ENCODE measurements at regions not wholly inside any gene's neighbourhood (a gene's known extent, or its start where the extent isn't known, plus 50 kb on each side); places are given as distances from the start of the nearest gene placed in this dataset.

DNA sequence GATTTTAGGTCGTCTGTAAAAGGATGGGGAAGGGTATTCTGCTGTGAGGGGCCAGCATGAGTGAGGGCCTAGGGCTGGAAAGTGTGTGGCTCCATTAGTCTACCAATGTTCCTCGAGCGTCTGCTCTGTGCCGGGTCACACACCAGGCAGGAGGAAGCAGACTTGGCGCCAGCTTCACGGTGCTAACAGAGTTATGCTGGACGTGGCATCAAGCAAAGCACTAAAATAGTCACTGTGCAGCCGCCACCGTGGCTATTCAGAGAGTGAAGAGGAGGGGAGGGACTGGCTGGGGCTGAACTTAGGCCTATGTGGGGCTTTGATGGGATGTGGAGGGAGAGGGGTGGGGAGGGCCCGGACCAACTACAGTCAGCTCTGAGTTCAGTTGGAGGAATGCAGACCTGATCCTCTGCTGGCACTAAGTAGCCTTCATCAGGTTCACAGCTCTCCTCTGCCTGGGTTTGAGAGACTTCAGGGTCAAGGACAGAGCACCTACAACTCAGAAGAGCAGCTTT, 83.9 kb upstream of the MSX1 start:
- no peaks in the 10 kb centered on the region for H3K36me3 ChIP-seq (ENCODE audit: insufficient read depth, low read length)
- H2AFZ ChIP-seq (ENCODE audit: low read length, unreplicated experiment): no peak overlapping the region
- no peak overlapping the region for H3K27ac ChIP-seq (ENCODE audit: low read depth, low read length)
- H3K4me3 ChIP-seq (ENCODE audit: low read depth, low read length): no peak overlapping the region
- H3K27me3 ChIP-seq (ENCODE audit: insufficient read depth, low read length): no peaks in the 10 kb centered on the region
- H3K79me2 ChIP-seq (ENCODE audit: control insufficient read depth, insufficient read depth, low read length, unreplicated experiment): no peaks in the 10 kb centered on the region
- H3K4me1 ChIP-seq (ENCODE audit: control insufficient read depth, insufficient read depth, low read length, unreplicated experiment): peaks cover 4% of the 10 kb centered on the region

GRCh38 chr4:4772534-4772933, 86.9 kb upstream of the MSX1 start:
- no peaks in the 10 kb centered on the region for H3K4me1 ChIP-seq (ENCODE audit: control insufficient read depth, insufficient read depth, low read length, unreplicated experiment)
- H3K4me3 ChIP-seq (ENCODE audit: low read depth, low read length): no peak overlapping the region

DNA sequence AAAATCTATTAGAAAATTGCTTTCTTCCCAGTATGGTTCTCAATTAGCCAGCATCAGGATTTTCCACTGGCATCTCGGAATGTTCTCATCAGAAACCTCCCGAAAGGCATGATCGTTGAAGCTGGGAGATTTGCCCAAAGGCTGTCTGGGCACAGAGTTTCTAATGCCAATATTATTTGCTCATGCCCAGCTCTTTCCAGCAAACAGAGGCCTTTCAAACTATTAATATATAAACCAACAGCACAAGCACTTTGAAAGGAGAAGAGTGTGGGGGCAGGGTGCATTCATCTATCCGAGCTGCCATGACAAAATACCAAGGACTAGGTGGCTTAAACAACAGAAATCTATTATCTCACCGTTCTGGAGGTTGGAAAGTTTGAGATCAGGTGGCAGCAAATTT, 88.3 kb upstream of the MSX1 start:
- Histone ChIP-seq H3K4me1 (ENCODE audit: control insufficient read depth, insufficient read depth, low read length, unreplicated experiment) (no peaks in the 10 kb centered on the region), H2AFZ (ENCODE audit: low read length, unreplicated experiment) (no peak overlapping the region), H3K4me3 (ENCODE audit: low read depth, low read length) (no peak overlapping the region), H3K27me3 (ENCODE audit: insufficient read depth, low read length) (no peaks in the 10 kb centered on the region; the same call in 1 of the 2 replicates), H3K79me2 (ENCODE audit: control insufficient read depth, insufficient read depth, low read length, unreplicated experiment) (no peaks in the 10 kb centered on the region), H3K36me3 (ENCODE audit: insufficient read depth, low read length) (no peaks in the 10 kb centered on the region), H3K27ac (ENCODE audit: low read depth, low read length) (no peak overlapping the region)

More at GRCh38 chr4:4772534-4772933, 86.9 kb upstream of the MSX1 start:
- Histone ChIP-seq H3K79me2 (ENCODE audit: control insufficient read depth, insufficient read depth, low read length, unreplicated experiment) (no peaks in the 10 kb centered on the region), H3K27me3 (ENCODE audit: insufficient read depth, low read length) (no peaks in the 10 kb centered on the region), H3K36me3 (ENCODE audit: insufficient read depth, low read length) (no peaks in the 10 kb centered on the region), H3K27ac (ENCODE audit: low read depth, low read length) (no peak overlapping the region), H2AFZ (ENCODE audit: low read length, unreplicated experiment) (no peak overlapping the region)

DNA sequence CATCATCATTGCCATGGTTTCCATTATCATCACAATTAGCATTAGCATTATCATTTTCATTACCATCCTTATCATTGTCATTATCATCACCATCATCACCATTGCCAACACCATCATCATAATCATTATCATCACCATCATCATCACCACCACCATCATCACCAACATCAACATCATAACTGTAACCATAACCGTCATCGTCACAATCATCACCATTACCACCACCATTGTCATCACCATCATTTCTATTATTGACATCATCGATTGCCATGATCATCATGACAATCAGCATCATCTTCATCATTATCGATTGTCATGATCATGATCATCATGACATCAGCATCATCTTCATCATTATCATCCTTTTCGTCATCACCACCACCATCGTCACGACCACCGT, 88.9 kb upstream of the MSX1 start:
- no peaks in the 10 kb centered on the region for H3K36me3 ChIP-seq (ENCODE audit: insufficient read depth, low read length)
- H3K4me3 ChIP-seq (ENCODE audit: low read depth, low read length): no peak overlapping the region
- no peak overlapping the region for H2AFZ ChIP-seq (ENCODE audit: low read length, unreplicated experiment)
- no peak overlapping the region for H3K27ac ChIP-seq (ENCODE audit: low read depth, low read length)
- no peaks in the 10 kb centered on the region; the same call in 1 of the 2 replicates for H3K27me3 ChIP-seq (ENCODE audit: insufficient read depth, low read length)
- H3K79me2 ChIP-seq (ENCODE audit: control insufficient read depth, insufficient read depth, low read length, unreplicated experiment): no peaks in the 10 kb centered on the region
- H3K4me1 ChIP-seq (ENCODE audit: control insufficient read depth, insufficient read depth, low read length, unreplicated experiment): no peaks in the 10 kb centered on the region

DNA sequence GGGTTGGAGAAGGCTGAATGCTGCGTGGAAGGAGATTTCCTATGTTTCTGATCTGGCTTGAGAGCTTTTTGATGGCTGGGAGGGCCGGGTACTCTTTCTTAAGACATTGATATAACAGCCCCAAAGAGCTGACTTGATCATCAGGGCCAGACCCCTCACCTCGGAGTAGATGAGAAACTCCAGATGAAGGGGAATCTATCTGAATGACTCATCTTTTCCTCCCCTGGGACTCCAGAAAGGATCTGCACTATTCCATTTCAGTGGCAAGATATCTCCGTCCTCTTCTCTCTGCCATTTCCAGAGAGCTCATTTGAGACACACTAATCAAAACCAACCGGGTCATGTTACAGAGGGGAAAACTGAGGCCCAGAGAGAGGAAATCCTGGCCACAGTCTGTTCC, 92.9 kb upstream of the MSX1 start:
- no peaks in the 10 kb centered on the region for H3K36me3 ChIP-seq (ENCODE audit: insufficient read depth, low read length)
- H3K4me1 ChIP-seq (ENCODE audit: control insufficient read depth, insufficient read depth, low read length, unreplicated experiment): peaks cover 8% of the 10 kb centered on the region
- no peaks in the 10 kb centered on the region; the same call in 1 of the 2 replicates for H3K27me3 ChIP-seq (ENCODE audit: insufficient read depth, low read length)
- no peak overlapping the region for H2AFZ ChIP-seq (ENCODE audit: low read length, unreplicated experiment)
- no peaks in the 10 kb centered on the region for H3K79me2 ChIP-seq (ENCODE audit: control insufficient read depth, insufficient read depth, low read length, unreplicated experiment)
- H3K4me3 ChIP-seq (ENCODE audit: low read depth, low read length): no peak overlapping the region
- H3K27ac ChIP-seq (ENCODE audit: low read depth, low read length): no peak overlapping the region

- Histone ChIP-seq H3K27ac (ENCODE audit: low read depth, low read length) (no peak overlapping the region), H3K27me3 (ENCODE audit: insufficient read depth, low read length) (no peaks in the 10 kb centered on the region; the same call in 1 of the 2 replicates), H3K36me3 (ENCODE audit: insufficient read depth, low read length) (no peaks in the 10 kb centered on the region), H3K4me1 (ENCODE audit: control insufficient read depth, insufficient read depth, low read length, unreplicated experiment) (peaks cover 8% of the 10 kb centered on the region), H3K4me3 (ENCODE audit: low read depth, low read length) (no peak overlapping the region), H2AFZ (ENCODE audit: low read length, unreplicated experiment) (no peak overlapping the region), H3K79me2 (ENCODE audit: control insufficient read depth, insufficient read depth, low read length, unreplicated experiment) (no peaks in the 10 kb centered on the region)
Observed at GRCh38 chr4:4765811-4766210, 93.7 kb upstream of the MSX1 start.

DNA sequence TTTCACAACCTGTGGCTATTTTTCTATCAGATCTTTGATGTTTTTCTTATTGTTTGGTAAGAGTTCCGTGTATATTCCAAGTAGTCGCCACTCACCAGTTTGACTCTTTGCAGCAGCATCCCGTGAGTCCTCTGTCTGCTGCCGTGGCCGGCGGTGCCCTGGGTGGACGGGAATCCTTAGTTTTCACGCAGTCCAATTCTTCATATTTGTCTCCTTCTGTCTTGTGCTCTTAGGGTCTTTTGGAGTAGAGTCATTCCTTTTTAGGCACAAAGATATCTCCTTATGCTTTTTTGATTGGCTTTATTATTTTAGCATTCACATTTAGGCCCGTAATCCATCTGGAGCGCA, 94.9 kb upstream of the MSX1 start:
- Histone ChIP-seq H3K27ac (ENCODE audit: low read depth, low read length) (no peak overlapping the region), H3K79me2 (ENCODE audit: control insufficient read depth, insufficient read depth, low read length, unreplicated experiment) (no peaks in the 10 kb centered on the region), H3K36me3 (ENCODE audit: insufficient read depth, low read length) (no peaks in the 10 kb centered on the region), H3K4me1 (ENCODE audit: control insufficient read depth, insufficient read depth, low read length, unreplicated experiment) (peaks cover 8% of the 10 kb centered on the region), H3K27me3 (ENCODE audit: insufficient read depth, low read length) (no peaks in the 10 kb centered on the region; the same call in 1 of the 2 replicates), H2AFZ (ENCODE audit: low read length, unreplicated experiment) (no peak overlapping the region), H3K4me3 (ENCODE audit: low read depth, low read length) (no peak overlapping the region)

DNA sequence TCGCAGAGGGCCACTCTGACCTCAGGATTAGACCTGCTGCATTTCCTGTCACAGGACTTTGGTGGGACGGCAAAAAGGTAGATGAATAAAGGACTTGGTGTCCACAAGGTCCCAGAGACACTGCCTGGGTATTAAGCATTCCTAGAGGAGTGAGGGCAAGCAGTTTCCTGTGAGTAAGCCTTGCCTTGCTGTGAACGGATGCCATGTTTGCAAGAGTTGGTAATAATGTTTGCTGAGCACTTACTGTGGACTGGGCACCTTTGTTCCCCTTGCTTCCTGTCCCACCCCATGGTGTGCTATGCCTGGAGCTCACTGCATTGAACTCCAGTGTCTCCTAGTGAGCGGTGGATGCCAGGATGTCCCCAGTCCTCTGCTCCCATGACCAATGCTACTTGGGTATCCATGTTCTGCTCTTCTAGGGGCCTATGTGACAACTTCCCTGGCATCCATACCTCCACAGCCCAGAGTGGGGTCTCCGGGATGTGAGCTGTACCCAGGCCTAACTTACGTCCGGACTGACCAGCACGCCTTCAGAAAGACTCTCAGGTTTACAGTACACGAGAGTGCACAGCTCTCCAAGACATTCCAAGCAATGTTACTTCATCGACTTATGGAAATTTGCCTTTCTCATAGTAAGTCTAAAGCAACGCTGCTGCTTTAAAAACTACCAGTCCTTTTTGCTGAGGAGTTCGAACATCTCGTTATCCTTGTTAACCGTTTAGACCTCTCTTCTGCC, 95.5 kb upstream of the MSX1 start:
- Histone ChIP-seq H3K4me1 (ENCODE audit: control insufficient read depth, insufficient read depth, low read length, unreplicated experiment) (peaks cover 8% of the 10 kb centered on the region), H3K27me3 (ENCODE audit: insufficient read depth, low read length) (no peaks in the 10 kb centered on the region; the same call in none of the 2 replicates), H3K36me3 (ENCODE audit: insufficient read depth, low read length) (no peaks in the 10 kb centered on the region), H3K4me3 (ENCODE audit: low read depth, low read length) (no peak overlapping the region), H3K79me2 (ENCODE audit: control insufficient read depth, insufficient read depth, low read length, unreplicated experiment) (no peaks in the 10 kb centered on the region), H3K27ac (ENCODE audit: low read depth, low read length) (no peak overlapping the region), H2AFZ (ENCODE audit: low read length, unreplicated experiment) (no peak overlapping the region)

- no peak overlapping the region for H3K27ac ChIP-seq (ENCODE audit: low read depth, low read length)
- H3K4me3 ChIP-seq (ENCODE audit: low read depth, low read length): no peak overlapping the region
- H2AFZ ChIP-seq (ENCODE audit: low read length, unreplicated experiment): no peak overlapping the region
- no peaks in the 10 kb centered on the region for H3K36me3 ChIP-seq (ENCODE audit: insufficient read depth, low read length)
- no peaks in the 10 kb centered on the region for H3K79me2 ChIP-seq (ENCODE audit: control insufficient read depth, insufficient read depth, low read length, unreplicated experiment)
- H3K27me3 ChIP-seq (ENCODE audit: insufficient read depth, low read length): peaks cover 3% of the 10 kb centered on the region
- peaks cover 8% of the 10 kb centered on the region for H3K4me1 ChIP-seq (ENCODE audit: control insufficient read depth, insufficient read depth, low read length, unreplicated experiment)
Observed at GRCh38 chr4:4762909-4763821, 96.3 kb upstream of the MSX1 start.

DNA sequence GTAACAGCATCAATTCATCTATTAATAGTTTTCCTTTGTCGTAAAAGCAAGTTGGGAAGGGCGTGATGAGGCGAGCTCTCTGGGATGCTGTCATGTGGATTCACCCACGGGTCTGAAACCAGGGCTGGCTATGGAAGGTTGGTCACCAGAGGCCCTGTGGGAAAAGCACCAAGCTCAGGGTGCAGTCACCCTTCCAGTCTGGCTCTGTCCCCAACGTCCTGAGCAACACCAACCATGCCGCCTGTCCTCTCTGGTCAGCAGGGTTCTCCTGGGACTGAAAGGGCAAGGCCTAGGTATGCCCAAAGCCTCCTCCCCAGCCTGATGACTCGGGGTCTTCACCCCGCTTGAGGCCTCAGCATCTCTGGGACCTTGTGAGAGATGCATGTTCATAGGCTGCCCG, 97.2 kb upstream of the MSX1 start:
- no peak overlapping the region for H3K4me3 ChIP-seq (ENCODE audit: low read depth, low read length)
- H3K4me1 ChIP-seq (ENCODE audit: control insufficient read depth, insufficient read depth, low read length, unreplicated experiment): peaks cover 8% of the 10 kb centered on the region
- peaks cover 7% of the 10 kb centered on the region for H3K27me3 ChIP-seq (ENCODE audit: insufficient read depth, low read length)
- no peaks in the 10 kb centered on the region for H3K36me3 ChIP-seq (ENCODE audit: insufficient read depth, low read length)
- H3K79me2 ChIP-seq (ENCODE audit: control insufficient read depth, insufficient read depth, low read length, unreplicated experiment): no peaks in the 10 kb centered on the region
- H2AFZ ChIP-seq (ENCODE audit: low read length, unreplicated experiment): no peak overlapping the region
- H3K27ac ChIP-seq (ENCODE audit: low read depth, low read length): no peak overlapping the region

Measured in ACC112 (cell line).